ENCODE measurements at regions not wholly inside any gene's neighbourhood (a gene's known extent, or its start where the extent isn't known, plus 50 kb on each side); places are given as distances from the start of the nearest gene placed in this dataset.
"Not testable (repeated sequence)": the region's sequence is repeated elsewhere in the genome, so short reads cannot be mapped to it uniquely, and the experiment has no call there.

DNA sequence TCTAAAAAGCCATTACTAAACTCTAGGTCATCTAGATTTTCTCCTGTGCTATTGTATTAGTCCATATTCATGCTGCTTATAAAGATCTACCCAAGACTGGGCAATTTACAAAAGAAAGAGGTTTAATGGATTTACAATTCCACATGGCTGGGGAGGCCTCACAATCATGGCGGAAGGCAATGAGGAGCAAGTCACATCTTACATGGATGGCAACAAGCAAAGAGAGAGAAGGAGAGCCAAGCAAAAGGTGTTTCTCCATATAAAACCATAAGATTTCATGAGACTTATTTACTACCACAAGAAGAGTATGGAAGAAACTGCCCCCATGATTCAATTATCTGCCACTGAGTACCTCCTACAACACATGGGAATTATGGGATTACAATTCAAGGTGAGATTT lies 69.6 kb upstream of the CCDC6 start:
- not testable (repeated sequence) for DNase-seq

DNA sequence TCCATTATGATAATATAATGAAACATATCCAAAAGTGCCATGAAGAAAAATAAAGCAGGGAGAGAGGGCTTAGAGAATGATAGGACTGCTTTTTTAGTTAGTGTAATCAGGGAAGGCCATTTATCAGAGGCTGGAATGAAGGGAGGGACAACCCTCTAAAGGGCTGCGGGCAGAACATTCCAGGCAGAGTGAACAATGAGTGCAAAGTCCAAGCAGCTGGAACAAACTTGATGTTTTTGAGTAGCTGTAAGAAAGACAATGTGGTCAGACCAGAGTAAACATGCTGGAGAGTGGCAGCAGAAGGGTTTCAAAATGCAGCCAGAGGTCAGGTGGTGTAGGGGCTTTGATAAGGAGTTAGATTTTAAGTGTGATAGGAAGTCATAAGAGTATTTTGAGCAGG lies 65.6 kb upstream of the CCDC6 start:
- DNase-seq: no peak

- no peak for DNase-seq
Observed at GRCh38 chr10:59970396-59971368, 64.3 kb upstream of the CCDC6 start.

- DNase-seq: no peak
Observed at GRCh38 chr10:59968705-59969104, 62.3 kb upstream of the CCDC6 start.

- peak in 1 of 2 experiments; percentile 5 for DNase-seq
Observed at GRCh38 chr10:59967079-59967478, 60.7 kb upstream of the CCDC6 start.

DNA sequence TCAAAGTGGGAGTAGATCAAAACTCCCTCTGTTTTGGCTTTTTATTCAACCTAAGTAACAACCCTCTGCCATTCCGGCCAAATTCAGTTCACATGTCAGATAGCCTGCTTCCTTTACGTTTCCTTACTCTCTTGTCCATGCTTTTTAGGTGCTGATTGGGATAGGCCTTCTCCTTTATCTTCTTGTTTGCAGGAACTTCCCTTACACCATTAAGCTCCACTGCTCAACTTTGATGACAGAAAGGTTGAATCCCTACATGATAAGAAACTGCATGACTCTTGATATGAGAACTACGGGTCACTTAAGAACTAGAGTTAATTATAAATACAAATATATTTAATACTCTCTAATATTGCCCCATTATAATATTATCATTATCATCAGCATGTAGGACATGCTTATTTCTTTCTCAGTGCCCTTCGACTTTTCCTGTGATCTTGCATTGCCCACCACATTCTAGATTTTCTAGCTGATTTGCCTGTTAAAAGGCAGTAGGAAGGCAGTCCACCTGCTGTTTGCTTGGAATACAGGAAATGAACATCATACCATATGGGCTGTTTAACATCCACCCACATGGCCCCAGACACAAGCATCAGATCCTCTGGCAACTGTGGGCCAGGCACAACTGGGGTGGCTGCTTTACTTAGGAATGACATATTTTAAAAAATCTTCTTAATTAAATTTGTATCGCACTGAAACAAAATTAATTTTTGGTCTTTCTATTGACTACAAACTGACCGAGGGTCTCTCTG lies 59.7 kb upstream of the CCDC6 start:
- peak; percentile 1 to 40 for DNase-seq

GRCh38 chr10:59962756-59963155 lies 56.4 kb upstream of the CCDC6 start:
- no peak for DNase-seq

DNA sequence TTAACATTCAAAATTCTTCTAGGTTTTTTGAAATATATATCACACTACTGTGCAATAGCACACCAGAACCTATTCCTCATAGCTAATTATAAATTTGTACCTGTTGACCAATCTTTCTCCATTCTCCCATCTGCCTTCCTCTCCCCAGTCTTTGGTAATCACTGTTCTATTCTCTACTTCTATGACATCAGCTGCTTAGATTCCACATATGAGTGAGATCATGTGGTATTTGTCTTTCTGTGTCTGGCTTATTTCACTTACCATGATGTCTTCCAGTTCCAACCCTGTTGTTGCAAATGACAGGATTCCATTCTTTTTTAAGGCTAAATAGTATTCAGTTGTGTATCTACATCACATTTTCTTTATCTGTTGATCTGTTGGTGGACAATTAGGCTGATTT lies 54.4 kb upstream of the CCDC6 start:
- no peak for DNase-seq

- no peak for DNase-seq
Observed at GRCh38 chr10:59959504-59960018, 53.2 kb upstream of the CCDC6 start.

GRCh38 chr10:59958882-59959281 lies 52.5 kb upstream of the CCDC6 start:
- no peak for DNase-seq

GRCh38 chr10:59957975-59958374 lies 51.6 kb upstream of the CCDC6 start:
- no peak for DNase-seq

Data from NCI-H524 (cell line).